GM10266 (cell line): ENCODE measurements at regions not wholly inside any gene's neighbourhood (a gene's known extent, or its start where the extent isn't known, plus 50 kb on each side); places are given as distances from the start of the nearest gene placed in this dataset.

ENCODE experiments used
- DNase-seq: peaks from one replicate; pipeline ENCODE4 v3.0.0; 2012; ENCODE audit errors: extremely low spot score
- CTCF ChIP-seq: IDR thresholded peaks from 2 replicates; pipeline ENCODE4 v1.5.1; 2012; ENCODE audit warnings: mild to moderate bottlenecking, low read depth; ENCODE audit not compliant: control insufficient read depth, insufficient read depth; ENCODE audit errors: missing control alignments

GRCh38 chr12:75683220-75683619 lies 171.8 kb upstream of the KRR1 start:
- DNase-seq = no peak
- TF ChIP-seq CTCF = no peak

- no peak for DNase-seq
- no peak for TF ChIP-seq CTCF
These were observed 166.1 kb upstream of the KRR1 start for GRCh38 chr12:75677522-75677921.

- TF ChIP-seq CTCF = no peak
- DNase-seq = no peak
These were observed 163.0 kb upstream of the KRR1 start for GRCh38 chr12:75674393-75674792.

- no peak for DNase-seq
- no peak for TF ChIP-seq CTCF
These were observed 160.8 kb upstream of the KRR1 start for GRCh38 chr12:75672200-75672599.

GRCh38 chr12:75670216-75670615 lies 158.8 kb upstream of the KRR1 start:
- no peak for DNase-seq
- no peak for TF ChIP-seq CTCF

- no peak for TF ChIP-seq CTCF
These were observed 155.5 kb upstream of the KRR1 start for GRCh38 chr12:75666939-75667334.

GRCh38 chr12:75666126-75666938 lies 154.9 kb upstream of the KRR1 start:
- no peak for DNase-seq
- TF ChIP-seq CTCF = no peak

More at GRCh38 chr12:75666939-75667334, 155.5 kb upstream of the KRR1 start:
- DNase-seq = no peak
